Osteoblast (primary cell): ENCODE measurements at regions not wholly inside any gene's neighbourhood (a gene's known extent, or its start where the extent isn't known, plus 50 kb on each side); places are given as distances from the start of the nearest gene placed in this dataset.

Experiments used
- DNase-seq: peaks from one replicate; pipeline ENCODE4 v3.0.0; 2011; ENCODE audit warnings: low spot score, mixed read lengths; ENCODE audit not compliant: insufficient read length; ENCODE audit errors: missing footprints
- H2AFZ ChIP-seq: 2 replicates; pipeline ENCODE4 v1.6.0; 2011; ENCODE audit warnings: mild to moderate bottlenecking, low read length
- H3K27ac ChIP-seq: 2 replicates; pipeline ENCODE4 v1.5.1; 2011; ENCODE audit warnings: mild to moderate bottlenecking, low read depth, low read length, moderate library complexity
- H3K27me3 ChIP-seq: 2 replicates; pipeline ENCODE4 v1.6.0; 2012; ENCODE audit warnings: mild to moderate bottlenecking, control low read depth, inconsistent platforms, low read length, moderate library complexity; ENCODE audit not compliant: insufficient read depth
- H3K36me3 ChIP-seq: 2 replicates; pipeline ENCODE4 v1.5.1; 2011; ENCODE audit warnings: mild to moderate bottlenecking, low read length, control low read depth, moderate library complexity; ENCODE audit not compliant: insufficient read depth
- H3K4me1 ChIP-seq: 2 replicates; pipeline ENCODE4 v1.5.1; 2011; ENCODE audit warnings: mild to moderate bottlenecking, low read length, control low read depth, moderate library complexity; ENCODE audit not compliant: insufficient read depth
- H3K4me2 ChIP-seq: 2 replicates; pipeline ENCODE4 v1.6.0; 2011; ENCODE audit warnings: mild to moderate bottlenecking, low read length; ENCODE audit not compliant: insufficient read depth
- H3K4me3 ChIP-seq: fragments of 200-600 bp; sonication (generic); 3 replicates; pipeline ENCODE4 v1.5.1; 2012; ENCODE audit warnings: mild to moderate bottlenecking, low read length, inconsistent platforms; ENCODE audit not compliant: insufficient read depth
- H3K79me2 ChIP-seq: 2 replicates; pipeline ENCODE4 v1.6.0; 2012; ENCODE audit warnings: mild to moderate bottlenecking, low read length, control low read depth, inconsistent platforms; ENCODE audit not compliant: insufficient read depth
- H3K9me3 ChIP-seq: 2 replicates; pipeline ENCODE4 v1.5.1; 2011; ENCODE audit warnings: low read depth, low read length, control low read depth
- H4K20me1 ChIP-seq: 2 replicates; pipeline ENCODE4 v1.6.0; 2012; ENCODE audit warnings: mild to moderate bottlenecking, low read length, control low read depth; ENCODE audit not compliant: insufficient read depth
- CTCF ChIP-seq: IDR thresholded peaks from 2 replicates; pipeline ENCODE4 v1.5.1; 2011; ENCODE audit warnings: mild to moderate bottlenecking, low read depth, low read length, moderate library complexity; ENCODE audit errors: extremely low read depth

GRCh38 chr5:4572311-4573100, 567.6 kb upstream of the ADAMTS16 start:
- no peaks in the 10 kb centered on the region for H3K9me3 ChIP-seq
- no peak overlapping the region for H2AFZ ChIP-seq
- no peak overlapping the region for H3K4me3 ChIP-seq
- H3K27me3 ChIP-seq: no peaks in the 10 kb centered on the region
- no peak overlapping the region for H3K4me2 ChIP-seq
- H3K36me3 ChIP-seq: no peaks in the 10 kb centered on the region
- no peak for TF ChIP-seq CTCF
- no peak for DNase-seq
- H4K20me1 ChIP-seq: no peaks in the 10 kb centered on the region
- H3K79me2 ChIP-seq: no peaks in the 10 kb centered on the region
- no peaks in the 10 kb centered on the region for H3K4me1 ChIP-seq
- no peak overlapping the region for H3K27ac ChIP-seq

- Histone ChIP-seq H3K79me2 (no peaks in the 10 kb centered on the region), H3K4me1 (no peaks in the 10 kb centered on the region), H3K36me3 (no peaks in the 10 kb centered on the region), H3K27me3 (no peaks in the 10 kb centered on the region), H3K27ac (no peak overlapping the region), H2AFZ (no peak overlapping the region), H4K20me1 (no peaks in the 10 kb centered on the region), H3K9me3 (no peaks in the 10 kb centered on the region), H3K4me2 (no peak overlapping the region), H3K4me3 (no peak overlapping the region)
- no peak for DNase-seq
- no peak for TF ChIP-seq CTCF
Measured at GRCh38 chr5:4575608-4576007, 564.5 kb upstream of the ADAMTS16 start.

GRCh38 chr5:4576161-4576748, 563.9 kb upstream of the ADAMTS16 start:
- Histone ChIP-seq H2AFZ (no peak overlapping the region), H3K36me3 (no peaks in the 10 kb centered on the region), H3K27ac (no peak overlapping the region), H3K4me2 (no peak overlapping the region), H3K4me3 (no peak overlapping the region), H4K20me1 (no peaks in the 10 kb centered on the region), H3K27me3 (no peaks in the 10 kb centered on the region), H3K9me3 (peaks cover 4% of the 10 kb centered on the region), H3K4me1 (no peaks in the 10 kb centered on the region), H3K79me2 (no peaks in the 10 kb centered on the region)
- no peak for TF ChIP-seq CTCF
- DNase-seq: no peak

GRCh38 chr5:4576908-4577307, 563.2 kb upstream of the ADAMTS16 start:
- Histone ChIP-seq H3K9me3 (peaks cover 4% of the 10 kb centered on the region), H3K4me2 (no peak overlapping the region), H3K36me3 (no peaks in the 10 kb centered on the region), H3K4me1 (no peaks in the 10 kb centered on the region), H3K27ac (no peak overlapping the region), H3K27me3 (no peaks in the 10 kb centered on the region), H3K4me3 (no peak overlapping the region), H2AFZ (no peak overlapping the region), H4K20me1 (no peaks in the 10 kb centered on the region), H3K79me2 (no peaks in the 10 kb centered on the region)
- TF ChIP-seq CTCF: no peak
- no peak for DNase-seq
